GM23248 (cell line): ENCODE measurements at regions not wholly inside any gene's neighbourhood (a gene's known extent, or its start where the extent isn't known, plus 50 kb on each side); places are given as distances from the start of the nearest gene placed in this dataset.

Source experiments
- EZH2 ChIP-seq: fragments of 200-600 bp; sonication (generic); IDR thresholded peaks from 2 replicates; pipeline ENCODE4 v1.6.1; 2018; ENCODE audit warnings: antibody characterized with exemption, mild to moderate bottlenecking; ENCODE audit not compliant: insufficient read depth, poor library complexity, severe bottlenecking
- EZH2phosphoT487 ChIP-seq: fragments of 200-600 bp; sonication (generic); IDR thresholded peaks from 2 replicates; pipeline ENCODE4 v1.6.1; 2018; ENCODE audit warnings: antibody characterized with exemption, moderate library complexity, mild to moderate bottlenecking, low read depth; ENCODE audit not compliant: insufficient read depth

DNA sequence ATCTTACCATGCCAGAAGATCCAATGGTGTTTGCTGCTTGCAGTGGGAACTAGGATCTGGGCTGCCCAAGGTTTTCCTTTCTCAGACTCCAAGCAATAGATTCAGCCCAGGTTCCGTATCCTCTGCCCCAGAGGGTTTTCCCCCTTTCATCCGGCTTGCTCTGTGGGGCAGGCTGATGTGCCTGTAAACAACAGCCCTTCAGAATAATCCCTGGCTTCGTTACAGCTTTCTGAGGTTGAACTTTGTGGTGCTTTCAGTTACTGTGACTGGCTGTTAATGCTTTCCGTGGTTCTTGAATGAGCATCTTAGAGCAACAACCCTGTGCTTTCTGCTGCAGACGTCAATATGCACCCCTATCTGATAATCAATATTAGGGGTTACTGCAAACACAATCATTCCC is 400.4 kb downstream of the BTBD3 start:
- TF ChIP-seq EZH2phosphoT487: no peak
- no peak for TF ChIP-seq EZH2
